ENCODE measurements at regions not wholly inside any gene's neighbourhood (a gene's known extent, or its start where the extent isn't known, plus 50 kb on each side); places are given as distances from the start of the nearest gene placed in this dataset.
"Not testable (repeated sequence)": the region's sequence is repeated elsewhere in the genome, so short reads cannot be mapped to it uniquely, and the experiment has no call there.

- TF ChIP-seq, protein P1, sequence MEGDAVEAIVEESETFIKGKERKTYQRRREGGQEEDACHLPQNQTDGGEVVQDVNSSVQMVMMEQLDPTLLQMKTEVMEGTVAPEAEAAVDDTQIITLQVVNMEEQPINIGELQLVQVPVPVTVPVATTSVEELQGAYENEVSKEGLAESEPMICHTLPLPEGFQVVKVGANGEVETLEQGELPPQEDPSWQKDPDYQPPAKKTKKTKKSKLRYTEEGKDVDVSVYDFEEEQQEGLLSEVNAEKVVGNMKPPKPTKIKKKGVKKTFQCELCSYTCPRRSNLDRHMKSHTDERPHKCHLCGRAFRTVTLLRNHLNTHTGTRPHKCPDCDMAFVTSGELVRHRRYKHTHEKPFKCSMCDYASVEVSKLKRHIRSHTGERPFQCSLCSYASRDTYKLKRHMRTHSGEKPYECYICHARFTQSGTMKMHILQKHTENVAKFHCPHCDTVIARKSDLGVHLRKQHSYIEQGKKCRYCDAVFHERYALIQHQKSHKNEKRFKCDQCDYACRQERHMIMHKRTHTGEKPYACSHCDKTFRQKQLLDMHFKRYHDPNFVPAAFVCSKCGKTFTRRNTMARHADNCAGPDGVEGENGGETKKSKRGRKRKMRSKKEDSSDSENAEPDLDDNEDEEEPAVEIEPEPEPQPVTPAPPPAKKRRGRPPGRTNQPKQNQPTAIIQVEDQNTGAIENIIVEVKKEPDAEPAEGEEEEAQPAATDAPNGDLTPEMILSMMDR (IDR thresholded peaks at IDR 0.05; ENCODE audit: insufficient read depth, low read length, missing control alignments): no peak
- no peak for DNase-seq (ENCODE audit: low read depth, low spot score)
- H3K4me3 ChIP-seq (ENCODE audit: low read depth, low read length): no peak overlapping the region
- ChIA-PET CTCF (no interaction called here), POLR2A (no interaction called here)
These were observed 294.7 kb upstream of the MEIS2 start for GRCh38 chr15:37395100-37395468.

- TF ChIP-seq, protein P1 (IDR thresholded peaks at IDR 0.05; ENCODE audit: insufficient read depth, low read length, missing control alignments): no peak
- CTCF ChIA-PET: no interaction called here
- POLR2A ChIA-PET: no interaction called here
- H3K4me3 ChIP-seq (ENCODE audit: low read depth, low read length): no peak overlapping the region
- DNase-seq (ENCODE audit: low read depth, low spot score): no peak
These were observed 297.1 kb upstream of the MEIS2 start for GRCh38 chr15:37397266-37398022.

DNA sequence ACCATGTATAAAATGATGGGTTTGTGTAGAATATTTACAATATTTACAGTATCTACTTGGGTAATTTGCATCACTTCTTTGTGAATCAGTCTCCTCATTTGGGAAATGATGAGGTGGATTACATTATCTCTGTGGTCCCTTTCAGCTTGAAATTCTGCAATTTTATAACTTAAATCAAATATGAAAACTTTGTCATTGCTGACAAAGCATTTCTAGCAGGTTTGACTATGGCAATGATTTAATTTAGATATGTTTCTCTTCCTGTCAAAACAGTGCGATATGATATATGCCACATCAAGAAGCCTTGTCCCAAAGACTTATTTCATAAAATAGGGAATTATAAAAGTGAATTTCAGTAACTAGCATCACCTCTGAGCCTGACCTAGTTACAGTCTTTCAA lies 315.8 kb upstream of the MEIS2 start:
- TF ChIP-seq, protein P1 (IDR thresholded peaks at IDR 0.05; ENCODE audit: insufficient read depth, low read length, missing control alignments): no peak
- H3K4me3 ChIP-seq (ENCODE audit: low read depth, low read length): no peak overlapping the region
- DNase-seq (ENCODE audit: low read depth, low spot score): no peak
- CTCF ChIA-PET: no interaction called here
- POLR2A ChIA-PET: no interaction called here

DNA sequence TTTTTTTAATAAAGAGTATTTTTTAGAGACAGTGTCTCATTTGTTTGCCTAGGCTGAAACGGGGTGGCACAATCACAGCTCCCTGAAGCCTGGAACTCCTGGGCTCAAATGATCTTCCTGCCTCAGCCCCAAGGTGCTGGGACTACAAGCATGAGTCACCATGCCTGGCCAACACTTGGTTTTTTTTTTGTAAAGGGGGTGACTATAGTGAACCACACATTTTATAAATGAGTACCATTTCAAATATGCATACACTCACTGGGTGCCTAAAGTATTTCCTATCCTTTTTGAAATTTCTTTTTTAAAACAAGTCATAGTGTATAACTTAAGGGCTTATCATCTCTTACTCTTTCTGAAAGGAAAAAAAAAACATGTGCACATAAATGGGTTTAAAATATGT lies 325.2 kb upstream of the MEIS2 start:
- no peak overlapping the region for H3K4me3 ChIP-seq (ENCODE audit: low read depth, low read length)
- peak; percentile 61 for DNase-seq (ENCODE audit: low read depth, low spot score)
- ChIA-PET POLR2A (no interaction called here), CTCF (no interaction called here)
- TF ChIP-seq, protein P1 (IDR thresholded peaks at IDR 0.05; ENCODE audit: insufficient read depth, low read length, missing control alignments): no peak

- POLR2A ChIA-PET; DNase-seq (ENCODE audit: low read depth, low spot score); H3K4me3 ChIP-seq (ENCODE audit: low read depth, low read length); CTCF ChIA-PET: not testable (repeated sequence)
These were observed 327.0 kb upstream of the MEIS2 start for GRCh38 chr15:37427393-37427792.

DNA sequence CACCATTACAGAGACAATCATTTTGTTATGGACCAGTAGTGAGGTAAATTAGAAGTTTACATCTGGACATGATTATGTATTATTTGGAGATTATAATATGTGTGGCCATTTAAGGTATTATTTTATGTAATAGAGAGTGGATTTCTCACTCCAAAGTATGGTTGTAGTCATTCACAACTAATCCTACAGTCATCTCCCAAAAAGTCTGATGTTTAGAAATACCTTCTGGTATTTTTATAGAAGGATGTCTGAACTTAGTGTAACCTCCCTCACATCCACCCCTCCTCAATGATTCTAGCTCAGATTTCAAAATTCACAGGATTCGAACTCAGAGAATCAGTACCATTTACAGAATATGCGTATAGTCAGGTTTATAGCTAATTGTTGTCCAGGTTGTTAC lies 346.6 kb upstream of the MEIS2 start:
- TF ChIP-seq, protein P1 (IDR thresholded peaks at IDR 0.05; ENCODE audit: insufficient read depth, low read length, missing control alignments): no peak
- DNase-seq (ENCODE audit: low read depth, low spot score): no peak
- CTCF ChIA-PET: no interaction called here

DNA sequence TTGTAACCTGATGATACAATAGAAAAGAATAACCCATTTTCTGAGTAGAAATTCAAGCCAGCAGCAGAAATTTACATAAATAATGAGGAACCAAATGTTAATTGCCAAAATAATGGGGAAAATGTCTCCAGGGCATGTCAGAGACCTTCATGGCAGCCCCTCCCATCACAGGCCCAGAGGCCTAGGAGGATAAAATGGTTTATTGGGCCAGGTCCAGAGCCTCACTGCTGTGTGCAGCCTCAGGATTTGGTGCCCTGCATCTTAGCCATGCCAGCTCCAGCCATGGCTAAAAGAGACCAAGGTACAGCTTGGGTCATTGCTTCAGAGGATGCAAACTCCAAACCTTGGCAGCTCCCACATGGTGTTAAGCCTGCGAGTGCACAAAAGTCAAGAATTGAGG lies 352.1 kb upstream of the MEIS2 start:
- CTCF ChIA-PET: no interaction called here
- no peak for DNase-seq (ENCODE audit: low read depth, low spot score)
- POLR2A ChIA-PET: no interaction called here
- TF ChIP-seq, protein P1 (IDR thresholded peaks at IDR 0.05; ENCODE audit: insufficient read depth, low read length, missing control alignments): no peak
- no peak overlapping the region for H3K4me3 ChIP-seq (ENCODE audit: low read depth, low read length)

More for the DNA sequence above, 346.6 kb upstream of the MEIS2 start:
- no peak overlapping the region for H3K4me3 ChIP-seq (ENCODE audit: low read depth, low read length)
- POLR2A ChIA-PET: interaction anchor here (1.2 kb wide), 1 partner anchor 35 kb away, joined by 3 read pairs; no protein-coding TSS in a partner anchor

Measured in AG04449 (cell line).